Keratinocyte (primary cell): ENCODE measurements at regions not wholly inside any gene's neighbourhood (a gene's known extent, or its start where the extent isn't known, plus 50 kb on each side); places are given as distances from the start of the nearest gene placed in this dataset.

Experiments
- DNase-seq: peaks from one replicate; pipeline ENCODE4 v3.0.0-alpha.2; 2011; ENCODE audit warnings: low read depth, missing footprints, low spot score
- FAIRE-seq: peaks from 2 replicates; lab custom pipeline; 2011; peaks lifted over from hg19 to GRCh38; lab: Jason Lieb, UNC
- H2AFZ ChIP-seq: 2 replicates; pipeline ENCODE4 v1.6.0; 2012; ENCODE audit warnings: low read length, control low read depth, inconsistent platforms; ENCODE audit not compliant: control insufficient read depth
- H3K27ac ChIP-seq: 2 replicates; pipeline ENCODE4 v1.5.1; 2011; ENCODE audit warnings: low read length; ENCODE audit not compliant: control insufficient read depth, insufficient read depth
- H3K27me3 ChIP-seq: 3 replicates; pipeline ENCODE4 v1.6.0; 2011; ENCODE audit warnings: low read length; ENCODE audit not compliant: control insufficient read depth, insufficient read depth; ENCODE audit errors: extremely low read depth
- H3K36me3 ChIP-seq, 2 experiments: 2 replicates in 1 of 2; 3 replicates in 1 of 2; pipeline ENCODE4 v1.5.1; 2011; ENCODE audit warnings: low read length in 2 of 2, mild to moderate bottlenecking in 1 of 2; ENCODE audit not compliant: control insufficient read depth in 2 of 2, insufficient read depth in 2 of 2; ENCODE audit errors: extremely low read depth in 1 of 2
- H3K4me1 ChIP-seq: 3 replicates; pipeline ENCODE4 v1.5.1; 2011; ENCODE audit warnings: low read length; ENCODE audit not compliant: control insufficient read depth, insufficient read depth; ENCODE audit errors: extremely low read depth
- H3K4me2 ChIP-seq: 3 replicates; pipeline ENCODE4 v1.6.0; 2011; ENCODE audit warnings: low read depth, low read length; ENCODE audit not compliant: control insufficient read depth, insufficient read depth; ENCODE audit errors: extremely low read depth
- H3K4me3 ChIP-seq, 3 experiments: fragments of 200-600 bp in 1 of 3; sonication (generic) in 1 of 3; 2 replicates in 2 of 3; 3 replicates in 1 of 3; pipeline ENCODE4 v1.5.1; 2011 to 2016; ENCODE audit warnings: low read length in 3 of 3, mild to moderate bottlenecking in 3 of 3, control low read depth in 2 of 3, inconsistent platforms in 1 of 3, low read depth in 1 of 3, mixed read lengths in 1 of 3, mixed run types in 1 of 3, moderate library complexity in 1 of 3; ENCODE audit not compliant: control insufficient read depth in 2 of 3, insufficient read depth in 2 of 3; ENCODE audit errors: extremely low read depth in 1 of 3
- H3K79me2 ChIP-seq: 2 replicates; pipeline ENCODE4 v1.6.0; 2012; ENCODE audit warnings: low read length; ENCODE audit not compliant: control insufficient read depth, insufficient read depth
- H3K9ac ChIP-seq: 3 replicates; pipeline ENCODE4 v1.6.0; 2011; ENCODE audit warnings: low read length; ENCODE audit not compliant: control insufficient read depth, insufficient read depth; ENCODE audit errors: extremely low read depth
- H3K9me1 ChIP-seq: 3 replicates; pipeline ENCODE4 v1.6.0; 2011; ENCODE audit warnings: low read length; ENCODE audit not compliant: control insufficient read depth, insufficient read depth; ENCODE audit errors: extremely low read depth
- H3K9me3 ChIP-seq: 2 replicates; pipeline ENCODE4 v1.5.1; 2012; ENCODE audit warnings: low read depth, low read length; ENCODE audit not compliant: control insufficient read depth
- H4K20me1 ChIP-seq: 3 replicates; pipeline ENCODE4 v1.6.0; 2011; ENCODE audit warnings: low read length; ENCODE audit not compliant: control insufficient read depth, insufficient read depth; ENCODE audit errors: extremely low read depth
- CTCF ChIP-seq, 3 experiments: IDR thresholded peaks in 1 of 3; conservative IDR thresholded peaks in 1 of 3; optimal IDR thresholded peaks in 1 of 3; 2 replicates in 2 of 3; 3 replicates in 1 of 3; pipeline versions ENCODE3 to v1.5.1; 2011; ENCODE audit warnings: low read length in 3 of 3, mild to moderate bottlenecking in 3 of 3, moderate library complexity in 2 of 3, control low read depth in 1 of 3, inconsistent platforms in 1 of 3; ENCODE audit not compliant: insufficient read depth in 2 of 3; ENCODE audit errors: extremely low read depth in 1 of 3
- EZH2 ChIP-seq: IDR thresholded peaks from one replicate; pipeline ENCODE4 v1.6.1; 2012; ENCODE audit warnings: inconsistent platforms, mild to moderate bottlenecking, low read length, moderate library complexity
- dilution Hi-C: fragments of 300-500 bp; cut with MboI; formaldehyde crosslinking; loops from one replicate; pipeline ENCODE4 v1.7.0; 2020; ENCODE audit warnings: low sequenced_read_pairs; ENCODE audit not compliant: extremely low pct_ligation_motif_present

GRCh38 chr13:91154558-91155353, 192.7 kb upstream of the MIR17HG start:
- no peak overlapping the region for H3K27ac ChIP-seq
- H3K4me2 ChIP-seq = no peak overlapping the region
- TF ChIP-seq CTCF (optimal IDR thresholded peaks at IDR 0.05 in 1 of 3, IDR thresholded peaks at IDR 0.05 in 1 of 3, conservative IDR thresholded peaks at IDR 0.05 in 1 of 3; ENCODE audit: extremely low read depth in 1 of 3, insufficient read depth in 2 of 3, low read length in 3 of 3) (no peak), EZH2 (no peak)
- no peaks in the 10 kb centered on the region for H3K36me3 ChIP-seq
- no peaks in the 10 kb centered on the region for H3K27me3 ChIP-seq
- H3K9me1 ChIP-seq = no peaks in the 10 kb centered on the region
- H3K9me3 ChIP-seq = no peaks in the 10 kb centered on the region
- no peaks in the 10 kb centered on the region for H3K79me2 ChIP-seq
- H4K20me1 ChIP-seq = no peaks in the 10 kb centered on the region
- dilution Hi-C loops = no loop called here
- no peak overlapping the region for H2AFZ ChIP-seq
- DNase-seq (no peak), FAIRE-seq (no peak)
- H3K4me1 ChIP-seq = no peaks in the 10 kb centered on the region
- H3K9ac ChIP-seq = no peak overlapping the region
- H3K4me3 ChIP-seq = no peak overlapping the region

GRCh38 chr13:91155512-91156114, 191.9 kb upstream of the MIR17HG start:
- DNase-seq (no peak), FAIRE-seq (no peak)
- Histone ChIP-seq H3K27me3 (no peaks in the 10 kb centered on the region), H3K9me1 (no peaks in the 10 kb centered on the region), H3K79me2 (no peaks in the 10 kb centered on the region), H3K4me1 (no peaks in the 10 kb centered on the region), H3K4me2 (no peak overlapping the region), H2AFZ (no peak overlapping the region), H3K4me3 (no peak overlapping the region), H3K27ac (no peak overlapping the region), H3K9ac (no peak overlapping the region), H4K20me1 (no peaks in the 10 kb centered on the region), H3K9me3 (no peaks in the 10 kb centered on the region), H3K36me3 (no peaks in the 10 kb centered on the region)
- dilution Hi-C loops = no loop called here
- TF ChIP-seq CTCF (optimal IDR thresholded peaks at IDR 0.05 in 1 of 3, IDR thresholded peaks at IDR 0.05 in 1 of 3, conservative IDR thresholded peaks at IDR 0.05 in 1 of 3; ENCODE audit: extremely low read depth in 1 of 3, insufficient read depth in 2 of 3, low read length in 3 of 3) (no peak), EZH2 (no peak)
